A204.1 (cell line): ENCODE measurements at regions not wholly inside any gene's neighbourhood (a gene's known extent, or its start where the extent isn't known, plus 50 kb on each side); places are given as distances from the start of the nearest gene placed in this dataset.

Experiments
- FAIRE-seq: peaks from 2 replicates; lab custom pipeline; 2012; peaks lifted over from hg19 to GRCh38; lab: Jason Lieb, UNC

- FAIRE-seq = no peak
These were observed 174.1 kb upstream of the SLCO3A1 start for GRCh38 chr15:91679447-91679846.

GRCh38 chr15:91685436-91685835, 168.1 kb upstream of the SLCO3A1 start:
- FAIRE-seq = no peak

- FAIRE-seq = no peak
These were observed 164.7 kb upstream of the SLCO3A1 start for GRCh38 chr15:91688811-91689210.

DNA sequence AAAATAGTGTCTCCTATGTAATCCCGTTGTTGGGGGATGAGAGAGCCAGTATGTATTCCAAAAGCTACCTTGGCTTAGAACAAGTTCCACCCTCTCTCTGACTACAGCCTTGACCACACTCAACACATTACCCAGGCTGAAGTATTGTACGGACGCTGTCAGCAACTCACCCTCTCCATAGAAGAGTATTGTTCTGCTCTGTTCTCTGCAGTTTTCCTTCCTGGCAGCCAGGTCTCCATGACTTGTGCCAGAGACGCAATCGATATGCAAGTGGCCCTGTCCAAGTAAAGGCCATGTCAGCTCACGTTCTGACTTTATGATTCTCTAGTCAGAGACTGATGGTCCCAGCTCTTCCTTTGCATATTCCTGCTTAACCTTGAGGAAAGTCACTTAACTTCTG, 164.1 kb upstream of the SLCO3A1 start:
- FAIRE-seq = no peak

- no peak for FAIRE-seq
These were observed 160.9 kb upstream of the SLCO3A1 start for GRCh38 chr15:91692596-91692995.

GRCh38 chr15:91694131-91694830, 159.2 kb upstream of the SLCO3A1 start:
- no peak for FAIRE-seq

DNA sequence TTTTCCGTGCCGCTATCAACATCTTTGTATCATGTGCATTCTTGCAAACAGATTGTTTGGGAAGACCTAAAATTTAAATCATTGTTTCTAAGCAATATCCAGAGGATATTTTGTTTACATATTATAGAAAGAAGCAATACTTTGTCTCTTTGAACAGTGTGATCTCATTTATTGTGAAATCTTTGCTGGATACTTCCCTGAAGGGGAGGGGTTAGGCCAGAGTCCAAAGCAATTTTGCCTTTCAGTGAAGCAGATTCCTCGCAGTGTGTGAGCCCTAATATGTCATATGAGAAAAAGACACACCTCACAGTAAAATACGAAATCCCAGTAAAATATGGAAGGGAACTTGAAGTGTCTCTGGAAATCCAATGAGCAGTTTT, 158.7 kb upstream of the SLCO3A1 start:
- FAIRE-seq = no peak

DNA sequence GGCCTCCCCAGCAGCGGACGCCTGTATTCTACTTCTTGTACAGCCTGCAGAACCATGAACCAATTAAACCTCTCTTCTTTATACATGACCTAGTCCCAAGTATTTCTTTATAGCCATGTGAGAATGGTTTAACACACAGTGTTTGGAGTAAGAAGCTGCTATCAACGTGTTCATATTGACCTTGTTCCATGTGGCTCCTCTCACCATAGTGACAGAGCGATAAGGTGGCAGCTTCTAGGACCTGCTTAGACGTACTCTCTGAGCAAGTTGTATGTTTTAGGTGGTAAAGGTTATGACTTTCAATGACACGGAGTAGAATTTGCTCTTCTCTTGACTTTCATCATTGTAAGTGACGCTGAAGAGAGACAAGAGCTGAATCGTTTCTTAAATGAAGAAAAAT, 157.7 kb upstream of the SLCO3A1 start:
- no peak for FAIRE-seq

DNA sequence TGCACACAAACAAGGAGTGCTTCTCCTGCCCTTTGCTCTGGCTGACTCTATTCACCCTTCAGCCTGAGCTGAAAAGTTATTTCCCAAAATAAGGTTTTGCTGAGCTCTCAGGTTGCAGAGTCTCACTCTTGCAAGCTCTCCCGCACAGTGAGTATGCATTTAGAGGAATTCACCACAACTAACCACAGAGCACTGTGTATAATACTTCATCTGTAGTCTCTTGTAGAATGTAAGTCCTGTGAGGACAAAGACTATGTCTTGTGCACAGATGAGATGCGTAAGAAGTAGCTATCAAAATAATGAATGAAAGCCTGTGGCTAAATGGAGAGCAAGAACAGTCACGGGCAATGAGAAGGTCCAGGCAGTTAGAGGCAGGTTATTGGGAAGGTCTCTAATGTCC, 156.5 kb upstream of the SLCO3A1 start:
- no peak for FAIRE-seq

DNA sequence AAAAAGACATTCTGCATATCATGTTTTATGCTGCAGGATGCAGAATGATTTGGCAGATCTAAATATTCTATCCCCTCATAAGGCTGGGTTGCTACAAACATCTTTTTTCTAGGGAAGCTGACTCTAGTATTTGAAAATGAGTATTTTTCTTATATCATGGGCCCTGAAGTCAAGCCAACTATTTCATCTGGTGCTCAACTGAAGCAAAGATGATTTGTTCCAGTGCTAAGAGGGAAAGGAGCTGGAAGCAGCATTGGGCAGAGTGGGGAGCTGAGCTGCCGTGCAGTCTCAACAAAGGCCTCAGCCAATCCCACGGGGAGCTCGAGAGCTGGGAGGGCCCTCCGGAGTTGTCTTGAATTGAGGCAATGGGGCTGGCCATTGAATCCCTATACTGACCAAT, 155.3 kb upstream of the SLCO3A1 start:
- no peak for FAIRE-seq

DNA sequence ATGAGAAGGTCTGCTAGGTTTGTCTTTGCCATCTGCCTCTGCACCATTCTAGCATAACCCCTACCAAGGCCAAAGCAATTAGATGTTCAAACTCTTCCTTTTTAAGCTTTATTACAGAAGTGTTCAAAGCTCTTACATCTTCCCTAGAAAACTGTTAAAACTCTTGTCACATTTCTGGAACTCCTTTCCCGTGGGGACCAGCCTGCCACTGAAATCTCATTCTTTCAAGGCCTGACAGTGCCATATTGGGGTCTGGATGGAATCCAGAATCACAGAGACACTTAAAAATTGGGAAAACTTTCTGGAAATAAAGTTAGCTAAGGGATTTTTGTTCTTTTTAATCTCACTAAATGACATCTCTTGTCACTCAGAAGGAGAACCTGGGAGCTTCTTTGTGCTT, 153.8 kb upstream of the SLCO3A1 start:
- no peak for FAIRE-seq

GRCh38 chr15:91703274-91703673, 150.2 kb upstream of the SLCO3A1 start:
- no peak for FAIRE-seq

DNA sequence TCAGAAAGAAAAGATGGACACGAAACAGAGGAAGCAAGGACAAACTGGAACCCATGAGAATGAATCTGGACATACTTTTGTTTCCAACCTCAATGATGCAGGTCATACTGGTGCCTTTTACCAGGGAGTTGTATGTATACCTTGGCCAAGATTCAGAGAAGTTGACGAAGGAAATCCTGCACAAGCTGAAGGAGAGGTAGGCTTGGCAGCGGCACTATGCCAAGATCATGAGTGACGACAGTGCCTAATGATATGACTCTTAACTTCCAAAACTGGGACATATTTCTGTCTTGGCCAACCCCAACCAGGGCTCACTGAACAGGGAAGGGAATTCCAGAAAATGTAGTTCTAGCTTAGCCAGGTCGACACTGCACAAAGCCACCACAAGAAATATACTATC, 149.2 kb upstream of the SLCO3A1 start:
- FAIRE-seq = no peak

- FAIRE-seq = no peak
These were observed 147.0 kb upstream of the SLCO3A1 start for GRCh38 chr15:91706322-91707032.

- FAIRE-seq = no peak
These were observed 143.3 kb upstream of the SLCO3A1 start for GRCh38 chr15:91710080-91710698.

DNA sequence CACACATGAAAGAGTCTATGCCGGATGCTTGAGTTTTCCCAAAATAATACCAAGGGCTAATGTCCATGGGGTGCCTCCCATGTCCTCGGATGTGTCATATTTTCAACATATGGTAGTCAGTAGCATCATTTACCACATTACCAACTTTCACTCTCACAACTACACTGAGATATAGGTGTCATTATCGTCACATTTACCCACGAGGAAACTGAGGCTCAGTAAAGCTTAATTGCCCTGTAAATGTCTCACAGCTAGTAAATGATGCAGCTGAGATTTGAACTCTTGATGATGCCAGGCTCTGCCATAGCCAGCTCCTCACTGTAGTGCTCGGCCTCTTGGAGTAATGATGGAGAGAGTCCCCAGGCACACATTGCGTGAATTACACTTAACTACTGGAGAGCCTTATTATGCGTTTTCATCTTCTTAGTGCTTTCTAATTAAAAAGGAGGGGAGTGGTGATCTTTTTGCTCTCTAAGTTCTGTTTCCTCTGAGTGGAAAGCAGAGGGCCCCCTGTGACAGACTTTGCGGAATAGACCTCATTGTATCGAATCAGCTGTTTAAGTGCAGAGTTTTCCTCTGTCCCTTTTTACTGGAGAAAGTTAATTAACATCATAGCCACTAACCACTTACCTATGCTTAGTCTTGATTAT, 142.0 kb upstream of the SLCO3A1 start:
- FAIRE-seq = no peak

DNA sequence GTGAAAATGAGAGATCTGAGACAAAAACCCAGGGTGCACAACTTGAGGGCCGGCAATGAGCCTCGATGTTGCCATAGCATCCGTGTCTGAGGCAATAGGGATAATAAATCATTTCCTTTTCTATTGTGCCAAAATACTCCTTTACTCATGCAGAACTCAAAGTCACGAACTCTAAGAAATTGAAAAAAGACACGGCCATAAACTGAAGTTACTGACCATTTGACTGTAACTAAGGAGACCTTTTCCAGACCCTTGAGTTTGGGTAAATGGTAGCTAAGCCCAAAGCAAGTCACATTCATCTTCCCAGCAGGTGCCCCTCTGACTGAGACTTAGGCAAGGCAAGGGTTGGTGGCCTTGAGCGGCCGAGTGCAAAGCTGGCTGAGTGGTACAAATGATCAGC, 141.2 kb upstream of the SLCO3A1 start:
- no peak for FAIRE-seq

- no peak for FAIRE-seq
These were observed 137.0 kb upstream of the SLCO3A1 start for GRCh38 chr15:91716536-91716935.

GRCh38 chr15:91717811-91718210, 135.7 kb upstream of the SLCO3A1 start:
- FAIRE-seq = no peak

DNA sequence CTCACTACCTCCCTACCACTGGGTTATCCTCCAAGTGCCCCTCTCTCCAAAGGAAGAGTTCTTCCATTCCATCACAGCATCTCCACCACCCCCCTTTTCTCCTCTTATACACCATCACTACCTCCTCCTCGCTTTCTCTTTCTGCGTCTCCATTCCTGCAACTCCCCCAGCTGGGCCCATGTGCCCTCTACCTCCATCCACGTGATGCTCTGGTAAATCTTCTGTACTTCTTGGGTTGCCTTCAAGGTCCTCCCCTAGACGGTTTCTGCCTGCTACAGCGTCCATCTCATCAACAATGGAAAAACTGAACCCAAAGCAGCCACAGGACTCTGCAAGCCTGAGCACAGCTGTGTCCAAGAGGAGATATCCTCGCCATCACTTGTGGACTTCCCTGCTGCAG, 129.5 kb upstream of the SLCO3A1 start:
- FAIRE-seq = no peak

DNA sequence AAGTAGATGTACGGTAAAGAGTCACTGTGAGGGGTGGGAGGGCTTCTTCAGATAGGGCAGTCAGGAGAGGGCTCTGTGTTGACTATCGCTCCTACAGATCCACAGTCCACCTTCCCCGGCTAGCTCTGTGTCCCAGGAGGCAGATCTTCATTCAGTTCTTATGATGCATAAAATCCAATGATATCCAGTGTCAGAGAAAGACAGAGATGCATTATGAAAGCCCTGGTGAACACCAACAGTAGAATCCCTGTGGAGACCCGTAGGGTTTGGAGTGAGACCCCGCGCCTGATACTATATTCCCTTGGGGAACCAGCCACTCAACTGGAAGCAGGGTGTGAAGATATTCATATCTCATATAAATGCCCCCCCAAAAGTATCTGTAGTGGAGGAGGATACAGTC, 119.8 kb upstream of the SLCO3A1 start:
- FAIRE-seq = no peak

DNA sequence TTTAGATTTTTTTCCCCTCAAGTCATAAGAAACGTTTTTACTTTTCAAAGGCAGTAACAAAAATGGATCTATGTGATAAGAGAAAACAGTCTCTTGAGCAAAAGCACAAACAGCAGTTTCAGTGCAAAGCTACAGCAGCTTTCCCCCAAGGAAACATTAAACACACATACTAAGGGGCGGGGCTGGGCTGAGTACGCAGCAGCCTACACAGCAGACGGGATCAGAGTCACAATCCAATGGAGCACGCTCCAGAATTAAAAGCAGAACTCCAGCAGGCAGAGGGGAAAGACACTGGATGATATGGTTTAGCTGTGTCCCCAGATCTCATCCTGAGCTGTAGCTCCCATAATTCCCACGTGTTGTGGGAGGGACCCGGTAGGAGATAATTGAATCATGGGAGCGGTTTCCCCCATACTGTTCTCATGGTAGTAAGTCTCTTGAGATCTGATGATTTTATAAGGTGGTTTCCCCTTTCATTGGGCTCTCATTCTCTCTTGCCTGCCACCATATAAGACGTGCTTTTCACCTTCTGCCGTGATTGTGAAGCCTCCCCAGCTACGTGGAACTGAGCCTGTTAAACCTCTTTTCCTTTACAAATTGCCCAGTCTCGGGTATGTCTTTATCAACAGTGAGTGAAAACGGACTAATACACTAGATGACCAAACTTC, 116.2 kb upstream of the SLCO3A1 start:
- FAIRE-seq = no peak

DNA sequence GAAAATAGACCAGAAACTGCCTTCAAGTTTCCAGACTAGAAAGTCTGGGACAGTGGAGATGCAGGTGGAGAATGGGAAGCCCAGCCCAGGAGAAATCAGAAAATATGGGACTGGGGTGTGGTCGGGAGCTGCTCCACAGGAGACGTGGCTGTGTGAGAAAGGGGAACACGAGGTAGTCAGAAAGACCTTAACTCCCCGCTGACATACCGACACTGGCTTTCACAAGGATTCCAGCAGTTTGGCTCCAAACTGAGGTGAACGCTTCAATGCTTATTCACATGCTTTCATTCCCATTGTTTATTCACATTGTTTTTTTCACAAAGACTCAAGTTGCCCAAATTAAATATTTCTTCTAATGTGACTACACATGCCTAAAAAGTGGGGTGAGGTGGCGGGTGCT, 111.5 kb upstream of the SLCO3A1 start:
- FAIRE-seq = no peak
